IMR-90 (cell line): ENCODE measurements at regions not wholly inside any gene's neighbourhood (a gene's known extent, or its start where the extent isn't known, plus 50 kb on each side); places are given as distances from the start of the nearest gene placed in this dataset.

Experiments
- ATAC-seq: fragments of 200-7000 bp; cut with Tn5 transposase; 2 replicates; pipeline ENCODE4 v1.9.1; 2020; ENCODE audit warnings: low read depth, mild to moderate bottlenecking, moderate library complexity
- BruUV-seq: library from RNA; stranded (reverse); fragments of 400-500 nt; replicated peaks from 2 replicates; lab custom pipeline; 2021; lab: Mats Ljungman, UMichigan
- CTCF ChIA-PET: fragments of 300-600 bp; formaldehyde crosslinking; extraction: SDS; loops from one replicate; lab custom pipeline; 2021; ENCODE audit warnings: antibody characterized with exemption; lab: Yijun Ruan, JAX
- POLR2A ChIA-PET: fragments of 300-600 bp; sonication (Branson Sonifier 250); formaldehyde crosslinking; loops from one replicate; lab custom pipeline; 2022; ENCODE audit warnings: antibody characterized with exemption; ENCODE audit not compliant: unreplicated experiment; lab: Charles Lee
- DNase-seq: peaks from one replicate; pipeline ENCODE4 v3.0.0; 2013
- H2AFZ ChIP-seq: replicated peaks from 2 replicates; pipeline ENCODE3; 2013; ENCODE audit warnings: low read length, mild to moderate bottlenecking; ENCODE audit not compliant: poor library complexity
- H2AK5ac ChIP-seq: 2 replicates; pipeline ENCODE4 v1.6.1; 2013; ENCODE audit warnings: low read depth, low read length, inconsistent platforms
- H2AK9ac ChIP-seq: replicated peaks from 2 replicates; pipeline ENCODE3; 2013; ENCODE audit warnings: mild to moderate bottlenecking, low read depth, low read length, moderate library complexity; ENCODE audit not compliant: poor library complexity
- H2BK120ac ChIP-seq: 2 replicates; pipeline ENCODE4 v1.6.1; 2013; ENCODE audit warnings: low read depth, low read length, inconsistent platforms
- H2BK15ac ChIP-seq: 3 replicates; pipeline ENCODE4 v1.6.1; 2013; ENCODE audit warnings: low read depth, low read length, inconsistent platforms
- H2BK20ac ChIP-seq: 2 replicates; pipeline ENCODE4 v1.6.1; 2013; ENCODE audit warnings: low read depth, mild to moderate bottlenecking, inconsistent platforms, low read length, moderate library complexity
- H2BK5ac ChIP-seq: 2 replicates; pipeline ENCODE4 v1.6.1; 2013; ENCODE audit warnings: mild to moderate bottlenecking, low read depth, low read length, inconsistent platforms; ENCODE audit not compliant: poor library complexity, severe bottlenecking
- H3K14ac ChIP-seq: replicated peaks from 2 replicates; pipeline ENCODE4 v1.6.1; 2013; ENCODE audit warnings: low read depth, low read length, inconsistent platforms
- H3K18ac ChIP-seq: 2 replicates; pipeline ENCODE4 v1.6.1; 2013; ENCODE audit warnings: low read depth, low read length, control low read depth
- H3K23ac ChIP-seq: 2 replicates; pipeline ENCODE4 v1.6.1; 2013; ENCODE audit warnings: low read depth, low read length, inconsistent platforms
- H3K27ac ChIP-seq: 2 replicates; pipeline ENCODE4 v1.5.1; 2013; ENCODE audit warnings: mild to moderate bottlenecking, control low read depth, low read length; ENCODE audit not compliant: insufficient read depth
- H3K27me3 ChIP-seq: 2 replicates; pipeline ENCODE4 v1.6.1; 2013; ENCODE audit warnings: low read length; ENCODE audit not compliant: control insufficient read depth, insufficient read depth
- H3K36me3 ChIP-seq: 2 replicates; pipeline ENCODE4 v1.6.1; 2013; ENCODE audit warnings: low read length, mixed read lengths; ENCODE audit not compliant: control insufficient read depth, insufficient read depth
- H3K4ac ChIP-seq: 2 replicates; pipeline ENCODE4 v1.6.1; 2013; ENCODE audit warnings: low read depth, low read length, inconsistent platforms
- H3K4me1 ChIP-seq: 2 replicates; pipeline ENCODE4 v1.6.1; 2013; ENCODE audit warnings: low read length, mixed read lengths; ENCODE audit not compliant: control insufficient read depth, insufficient read depth
- H3K4me2 ChIP-seq: 2 replicates; pipeline ENCODE4 v1.6.1; 2013; ENCODE audit warnings: low read depth, mild to moderate bottlenecking, control low read depth, low read length, moderate library complexity
- H3K4me3 ChIP-seq: 2 replicates; pipeline ENCODE4 v1.5.1; 2013; ENCODE audit warnings: low read depth, mild to moderate bottlenecking, control low read depth, low read length, moderate library complexity; ENCODE audit not compliant: insufficient read depth
- H3K56ac ChIP-seq: 2 replicates; pipeline ENCODE4 v1.6.1; 2013; ENCODE audit warnings: low read length, inconsistent platforms; ENCODE audit not compliant: insufficient read depth; ENCODE audit errors: extremely low read depth
- H3K79me1 ChIP-seq, 2 experiments: 2 replicates each; pipeline ENCODE4 v1.6.1; 2013; ENCODE audit warnings: low read length in 2 of 2, inconsistent platforms in 1 of 2, low read depth in 1 of 2
- H3K9ac ChIP-seq: 2 replicates; pipeline ENCODE4 v1.6.1; 2013; ENCODE audit warnings: low read depth, low read length, control low read depth
- H3K9me1 ChIP-seq: 2 replicates; pipeline ENCODE4 v1.6.1; 2013; ENCODE audit warnings: low read length, inconsistent platforms; ENCODE audit not compliant: insufficient read depth
- H3K9me3 ChIP-seq: 2 replicates; pipeline ENCODE4 v1.6.1; 2013; ENCODE audit warnings: low read length; ENCODE audit not compliant: control insufficient read depth, insufficient read depth
- H4K20me1 ChIP-seq: 2 replicates; pipeline ENCODE4 v1.6.1; 2013; ENCODE audit warnings: low read length, inconsistent platforms; ENCODE audit not compliant: insufficient read depth
- H4K5ac ChIP-seq: 2 replicates; pipeline ENCODE4 v1.6.1; 2013; ENCODE audit warnings: mild to moderate bottlenecking, low read depth, low read length, control low read depth
- H4K8ac ChIP-seq, 2 experiments: 2 replicates each; pipeline ENCODE4 v1.6.1; 2013; ENCODE audit warnings: low read depth in 2 of 2, low read length in 2 of 2, control low read depth in 1 of 2, inconsistent platforms in 1 of 2
- H4K91ac ChIP-seq: 2 replicates; pipeline ENCODE4 v1.6.1; 2013; ENCODE audit warnings: low read depth, low read length, inconsistent platforms; ENCODE audit not compliant: insufficient read depth
- BHLHE40 ChIP-seq: fragments of 150-350 bp; IDR thresholded peaks from 2 replicates; pipeline ENCODE4 v1.6.1; 2016; ENCODE audit warnings: mild to moderate bottlenecking, low read depth, low read length
- CEBPB ChIP-seq: IDR thresholded peaks from 2 replicates; pipeline ENCODE4 v1.6.1; 2012; ENCODE audit warnings: low read depth, low read length, improper control_type of control experiment
- FOS ChIP-seq: fragments of 150-350 bp; IDR thresholded peaks from 2 replicates; pipeline ENCODE4 v1.6.1; 2016; ENCODE audit warnings: low read depth, low read length
- MAFK ChIP-seq: IDR thresholded peaks from 2 replicates; pipeline ENCODE4 v1.6.1; 2012; ENCODE audit warnings: low read depth, low read length, improper control_type of control experiment
- MAZ ChIP-seq: IDR thresholded peaks from 2 replicates; pipeline ENCODE4 v1.6.1; 2012; ENCODE audit warnings: low read depth, mild to moderate bottlenecking, low read length, improper control_type of control experiment, moderate library complexity, borderline replicate concordance
- NFE2L2 ChIP-seq: fragments of 150-350 bp; IDR thresholded peaks from 2 replicates; pipeline ENCODE4 v1.6.1; 2016; ENCODE audit warnings: low read depth, mild to moderate bottlenecking, low read length
- RFX5 ChIP-seq: IDR thresholded peaks from 2 replicates; pipeline ENCODE4 v1.8.0; 2012; ENCODE audit warnings: low read depth, mild to moderate bottlenecking, low read length, moderate library complexity
- WGBS, 2 experiments: methylation state at CpG; one replicate each; pipeline versions ENCODE4 v1.1.5 to v1.1.7; 2013; ENCODE audit warnings: missing lambda C conversion rate in 2 of 2; ENCODE audit not compliant: insufficient read length in 1 of 2; ENCODE audit errors: extremely low coverage in 2 of 2; 5-methylcytosine and 5-hydroxymethylcytosine counted together
- dilution Hi-C: fragments of 300-500 bp; cut with HindIII; formaldehyde crosslinking; loops from one replicate; pipeline ENCODE4 v1.14.3; 2018; ENCODE audit warnings: low sequenced_read_pairs; ENCODE audit not compliant: unreplicated experiment
- in situ Hi-C: fragments of 300-500 bp; cut with MboI; formaldehyde crosslinking; loops from 3 replicates; pipeline ENCODE4 v1.14.3; 2019; ENCODE audit warnings: low sequenced_read_pairs, inconsistent platforms, mixed read lengths
- intact Hi-C: fragments of 100-400 bp; cut with micrococcal nuclease; formaldehyde crosslinking; loops from 2 replicates; pipeline ENCODE4 v1.10.0; 2022
- TF ChIP-seq, protein P1 (sequence below): fragments of 150-350 bp; IDR thresholded peaks from 2 replicates; pipeline ENCODE4 v1.6.1; 2016; ENCODE audit warnings: low read depth, mild to moderate bottlenecking, low read length, moderate library complexity, borderline replicate concordance
- TF ChIP-seq, protein P2 (sequence below): conservative IDR thresholded peaks from 2 replicates; pipeline ENCODE4 v1.5.1; 2012; ENCODE audit warnings: mild to moderate bottlenecking, low read depth, low read length, improper control_type of control experiment
- TF ChIP-seq, protein P3 (sequence below): fragments of 150-350 bp; IDR thresholded peaks from 2 replicates; pipeline ENCODE4 v1.6.1; 2017; ENCODE audit warnings: mild to moderate bottlenecking, antibody characterized with exemption, low read length, low read depth

DNA sequence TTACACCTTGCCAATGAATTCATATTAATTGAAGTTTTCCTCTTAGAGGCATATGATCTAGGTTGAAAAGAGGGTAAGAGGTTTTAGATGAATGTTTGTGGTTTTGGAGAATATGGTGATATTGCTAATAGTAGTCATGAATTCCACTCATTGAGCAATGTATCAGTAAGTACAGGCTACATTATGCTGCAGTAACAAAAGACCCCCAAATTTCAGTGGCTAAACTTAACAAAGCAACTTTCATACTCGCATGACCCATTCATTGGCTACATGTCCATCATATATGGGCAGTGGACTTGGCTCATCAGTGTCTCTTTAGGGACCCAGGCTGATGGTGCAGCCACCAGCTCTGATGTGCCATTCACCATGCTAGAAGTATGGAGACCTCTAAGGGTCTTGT, 196.6 kb upstream of the MYL2 start:
- no peaks in the 10 kb centered on the region for H3K9me3 ChIP-seq
- ATAC-seq, result no peak
- no peak overlapping the region for H2BK15ac ChIP-seq
- no CpG with 5 or more reads among the region's 1 CpG for WGBS, 2 experiments
- TF ChIP-seq MAFK, result no peak
- TF ChIP-seq, protein P1, sequence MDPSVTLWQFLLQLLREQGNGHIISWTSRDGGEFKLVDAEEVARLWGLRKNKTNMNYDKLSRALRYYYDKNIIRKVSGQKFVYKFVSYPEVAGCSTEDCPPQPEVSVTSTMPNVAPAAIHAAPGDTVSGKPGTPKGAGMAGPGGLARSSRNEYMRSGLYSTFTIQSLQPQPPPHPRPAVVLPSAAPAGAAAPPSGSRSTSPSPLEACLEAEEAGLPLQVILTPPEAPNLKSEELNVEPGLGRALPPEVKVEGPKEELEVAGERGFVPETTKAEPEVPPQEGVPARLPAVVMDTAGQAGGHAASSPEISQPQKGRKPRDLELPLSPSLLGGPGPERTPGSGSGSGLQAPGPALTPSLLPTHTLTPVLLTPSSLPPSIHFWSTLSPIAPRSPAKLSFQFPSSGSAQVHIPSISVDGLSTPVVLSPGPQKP, result no peak
- TF ChIP-seq FOS, result no peak
- no peak for TF ChIP-seq RFX5
- no peak for TF ChIP-seq NFE2L2
- TF ChIP-seq, protein P2, sequence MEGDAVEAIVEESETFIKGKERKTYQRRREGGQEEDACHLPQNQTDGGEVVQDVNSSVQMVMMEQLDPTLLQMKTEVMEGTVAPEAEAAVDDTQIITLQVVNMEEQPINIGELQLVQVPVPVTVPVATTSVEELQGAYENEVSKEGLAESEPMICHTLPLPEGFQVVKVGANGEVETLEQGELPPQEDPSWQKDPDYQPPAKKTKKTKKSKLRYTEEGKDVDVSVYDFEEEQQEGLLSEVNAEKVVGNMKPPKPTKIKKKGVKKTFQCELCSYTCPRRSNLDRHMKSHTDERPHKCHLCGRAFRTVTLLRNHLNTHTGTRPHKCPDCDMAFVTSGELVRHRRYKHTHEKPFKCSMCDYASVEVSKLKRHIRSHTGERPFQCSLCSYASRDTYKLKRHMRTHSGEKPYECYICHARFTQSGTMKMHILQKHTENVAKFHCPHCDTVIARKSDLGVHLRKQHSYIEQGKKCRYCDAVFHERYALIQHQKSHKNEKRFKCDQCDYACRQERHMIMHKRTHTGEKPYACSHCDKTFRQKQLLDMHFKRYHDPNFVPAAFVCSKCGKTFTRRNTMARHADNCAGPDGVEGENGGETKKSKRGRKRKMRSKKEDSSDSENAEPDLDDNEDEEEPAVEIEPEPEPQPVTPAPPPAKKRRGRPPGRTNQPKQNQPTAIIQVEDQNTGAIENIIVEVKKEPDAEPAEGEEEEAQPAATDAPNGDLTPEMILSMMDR, result no peak
- TF ChIP-seq BHLHE40, result no peak
- no peak for TF ChIP-seq CEBPB
- TF ChIP-seq MAZ, result no peak
- TF ChIP-seq, protein P3, sequence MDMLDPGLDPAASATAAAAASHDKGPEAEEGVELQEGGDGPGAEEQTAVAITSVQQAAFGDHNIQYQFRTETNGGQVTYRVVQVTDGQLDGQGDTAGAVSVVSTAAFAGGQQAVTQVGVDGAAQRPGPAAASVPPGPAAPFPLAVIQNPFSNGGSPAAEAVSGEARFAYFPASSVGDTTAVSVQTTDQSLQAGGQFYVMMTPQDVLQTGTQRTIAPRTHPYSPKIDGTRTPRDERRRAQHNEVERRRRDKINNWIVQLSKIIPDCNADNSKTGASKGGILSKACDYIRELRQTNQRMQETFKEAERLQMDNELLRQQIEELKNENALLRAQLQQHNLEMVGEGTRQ, result no peak
- no peaks in the 10 kb centered on the region for H3K79me1 ChIP-seq
- no peak overlapping the region for H2BK5ac ChIP-seq
- H2AFZ ChIP-seq, result no peak overlapping the region
- no peak overlapping the region for H4K5ac ChIP-seq
- no peak overlapping the region for H3K18ac ChIP-seq
- ChIA-PET POLR2A (no interaction called here), CTCF (interaction anchor here (1.0 kb wide), 1 partner anchor 13 kb away, joined by 3 read pairs; no protein-coding TSS in a partner anchor)
- H2BK20ac ChIP-seq, result no peak overlapping the region
- no peaks in the 10 kb centered on the region for H4K20me1 ChIP-seq
- dilution Hi-C loops (no loop called here), in situ Hi-C loops (no loop called here), intact Hi-C loops (no loop called here)
- H2AK5ac ChIP-seq, result no peak overlapping the region
- H3K4me3 ChIP-seq, result no peak overlapping the region
- H2BK120ac ChIP-seq, result no peak overlapping the region
- no peaks in the 10 kb centered on the region for H3K27me3 ChIP-seq
- H3K9ac ChIP-seq, result no peak overlapping the region
- no peak overlapping the region for H4K91ac ChIP-seq
- no peak overlapping the region for H3K14ac ChIP-seq
- H3K56ac ChIP-seq, result no peak overlapping the region
- no peaks in the 10 kb centered on the region for H3K4me1 ChIP-seq
- H4K8ac ChIP-seq, result no peak overlapping the region
- no peaks in the 10 kb centered on the region for H3K9me1 ChIP-seq
- no TSS peak for BruUV-seq
- DNase-seq, result no peak
- no peak overlapping the region for H2AK9ac ChIP-seq
- H3K23ac ChIP-seq, result no peak overlapping the region
- no peak overlapping the region for H3K27ac ChIP-seq
- no peaks in the 10 kb centered on the region for H3K36me3 ChIP-seq
- no peak overlapping the region for H3K4ac ChIP-seq
- no peak overlapping the region for H3K4me2 ChIP-seq
